HG02678 (cell line): ENCODE measurements at regions not wholly inside any gene's neighbourhood (a gene's known extent, or its start where the extent isn't known, plus 50 kb on each side); places are given as distances from the start of the nearest gene placed in this dataset.

ENCODE experiments used
- ATAC-seq: cut with Tn5 transposase; IDR thresholded peaks from one replicate; pipeline ENCODE4 v1.9.1; 2021; ENCODE audit warnings: mild to moderate bottlenecking, moderate library complexity; ENCODE audit not compliant: unreplicated experiment

GRCh38 chrX:45758738-45759397 lies 558.2 kb upstream of the DIPK2B start:
- ATAC-seq: peak; percentile 71

DNA sequence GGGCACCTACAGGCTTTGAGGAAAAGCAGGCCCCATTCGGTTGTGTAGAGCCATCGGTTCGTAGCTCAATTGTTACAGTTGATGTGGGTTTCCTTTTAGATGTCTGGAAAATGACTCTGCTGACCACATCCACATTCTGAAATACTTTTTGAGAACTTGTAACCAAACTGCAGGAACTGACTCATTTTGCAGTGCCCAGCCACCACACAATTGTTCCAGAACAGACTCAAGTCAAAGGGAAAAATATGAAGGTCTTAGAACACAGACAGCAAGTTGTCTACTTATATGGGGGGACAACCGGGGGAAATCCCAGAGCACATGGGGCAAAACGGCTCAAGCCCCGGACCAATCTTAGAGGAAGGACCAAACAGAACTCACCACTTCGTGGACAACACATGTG lies 557.6 kb upstream of the DIPK2B start:
- ATAC-seq: peak; percentile 36

DNA sequence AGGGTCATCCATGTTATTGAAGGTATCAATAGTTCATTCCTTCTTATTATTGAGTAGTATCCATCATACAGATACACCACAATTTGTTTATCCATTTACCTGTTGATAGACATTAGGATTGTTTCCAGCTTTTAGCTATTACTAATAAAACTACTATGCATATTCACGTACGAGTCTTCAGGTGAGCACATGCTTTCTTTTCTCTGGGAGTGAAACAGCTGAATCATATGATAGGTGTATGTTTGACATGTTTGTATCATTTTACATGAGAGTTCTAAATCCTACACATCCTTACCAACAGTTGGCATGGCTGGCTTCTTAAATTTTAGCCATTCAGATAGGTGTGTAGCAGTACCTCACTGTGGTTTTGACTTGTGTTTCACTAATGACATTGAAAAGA lies 556.6 kb upstream of the DIPK2B start:
- ATAC-seq: no peak

DNA sequence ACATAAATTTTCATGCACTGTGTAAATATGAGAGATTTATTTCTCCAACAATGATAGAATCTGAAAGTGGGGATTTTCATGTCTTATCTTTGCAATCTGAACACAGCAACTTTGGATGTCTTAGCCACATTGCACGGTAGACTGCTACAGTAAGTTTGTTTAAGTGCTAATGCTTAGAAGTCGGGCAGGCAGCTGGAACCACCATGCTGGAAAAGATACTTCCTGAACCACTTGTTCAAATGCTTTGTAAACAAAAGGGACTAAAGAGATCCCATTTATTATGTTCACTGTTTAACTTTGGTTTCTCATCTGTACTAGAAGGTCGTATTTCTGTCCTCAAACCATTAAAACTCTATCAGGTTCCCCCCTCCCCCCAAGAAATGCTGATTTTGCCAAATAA lies 555.9 kb upstream of the DIPK2B start:
- no peak for ATAC-seq

- no peak for ATAC-seq
Measured at GRCh38 chrX:45755703-45756102, 555.0 kb upstream of the DIPK2B start.

DNA sequence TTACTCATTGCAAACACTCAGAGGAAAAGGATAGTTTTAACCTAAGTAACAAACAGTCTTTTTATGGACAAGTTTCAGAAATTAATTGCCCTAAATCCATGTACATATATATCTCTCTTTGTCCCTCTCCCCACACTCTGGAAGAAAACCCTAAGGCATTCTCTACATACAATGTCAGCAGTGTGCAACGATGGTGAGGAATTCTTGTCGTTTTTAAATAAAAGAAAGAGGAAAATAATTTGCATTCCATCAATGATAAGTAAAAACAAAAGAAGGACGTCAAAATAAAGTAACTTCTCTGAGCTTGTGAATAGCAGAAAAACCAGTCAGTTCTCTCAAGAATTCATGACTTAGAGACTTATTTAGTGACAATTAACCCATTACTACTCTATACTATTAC lies 550.5 kb upstream of the DIPK2B start:
- no peak for ATAC-seq

DNA sequence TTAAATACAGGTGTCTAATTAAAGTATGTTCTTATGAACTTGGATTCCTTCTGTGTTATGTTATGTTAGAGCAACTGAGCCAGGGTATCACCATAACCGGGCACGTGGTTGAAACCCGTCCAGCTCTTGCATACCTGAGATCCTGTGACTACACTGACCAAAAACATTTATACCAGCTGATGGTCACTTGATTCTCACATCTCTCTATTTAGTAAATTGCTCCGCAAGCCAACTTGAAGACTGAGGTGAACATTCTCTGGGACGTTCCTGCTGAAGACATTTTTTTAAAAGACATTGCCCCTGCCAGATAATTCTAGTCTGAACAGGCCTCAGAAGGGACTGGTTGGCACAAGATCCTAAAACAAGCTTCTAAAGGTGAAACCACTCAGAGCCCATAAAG lies 550.0 kb upstream of the DIPK2B start:
- ATAC-seq: no peak

- no peak for ATAC-seq
Measured at GRCh38 chrX:45749375-45749774, 548.7 kb upstream of the DIPK2B start.

DNA sequence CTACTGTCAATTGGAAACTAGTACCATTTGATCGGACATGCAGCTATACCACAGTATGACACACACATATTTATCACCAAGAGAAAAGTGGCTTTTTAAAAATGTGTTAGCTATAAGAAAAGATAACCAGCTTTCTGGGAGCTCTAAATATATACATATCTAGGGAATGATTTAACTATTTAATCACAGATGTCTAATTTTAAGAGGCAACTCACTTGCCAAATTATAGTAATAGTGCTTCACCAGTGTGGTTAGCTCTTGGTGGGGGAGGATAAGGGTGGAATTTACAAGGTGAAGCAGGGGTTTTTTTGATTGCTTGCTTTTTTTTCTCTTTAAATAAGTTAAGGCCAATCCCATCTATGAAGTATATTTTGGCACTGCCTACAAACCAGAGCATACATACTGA lies 547.7 kb upstream of the DIPK2B start:
- ATAC-seq: no peak

DNA sequence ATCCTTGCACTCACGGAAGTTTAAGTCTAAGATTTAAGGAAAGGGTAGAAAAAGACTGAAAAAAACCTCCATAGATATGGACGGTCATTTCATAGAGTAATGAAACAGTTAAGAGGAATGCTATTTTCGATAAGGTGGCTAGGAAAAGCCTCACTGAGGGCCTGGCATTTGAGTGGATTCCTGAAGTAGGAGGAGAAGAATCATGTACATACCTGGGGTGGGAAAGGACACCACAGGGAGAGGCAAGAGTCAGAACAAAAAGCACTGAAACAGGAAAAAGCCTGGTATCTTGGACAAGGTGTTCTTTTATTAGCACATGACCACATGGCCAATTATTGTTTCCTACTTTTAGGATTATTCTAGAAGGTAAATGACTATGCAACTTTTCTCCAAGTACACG lies 547.2 kb upstream of the DIPK2B start:
- no peak for ATAC-seq

DNA sequence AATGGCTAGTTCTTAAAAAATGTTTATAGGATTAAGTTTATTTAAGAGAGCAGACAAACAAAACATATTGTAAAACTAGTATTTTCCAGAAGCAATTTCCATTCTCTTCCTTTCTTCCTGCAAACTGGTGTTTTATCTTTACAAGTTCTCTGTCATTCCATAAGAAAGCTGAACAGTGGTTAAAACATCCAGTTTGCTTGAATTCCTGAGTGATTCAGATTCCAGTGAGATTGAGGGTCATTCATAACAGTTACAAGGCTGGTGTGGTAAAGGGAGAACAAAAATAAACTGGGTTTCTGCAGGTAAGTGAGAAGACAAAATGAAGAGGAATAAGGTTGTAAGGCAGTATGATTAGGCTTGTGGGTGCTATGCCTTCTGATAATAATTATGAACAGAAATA lies 544.8 kb upstream of the DIPK2B start:
- no peak for ATAC-seq

GRCh38 chrX:45743906-45744625 lies 543.4 kb upstream of the DIPK2B start:
- no peak for ATAC-seq

- ATAC-seq: no peak
Measured at GRCh38 chrX:45743081-45743533, 542.4 kb upstream of the DIPK2B start.

DNA sequence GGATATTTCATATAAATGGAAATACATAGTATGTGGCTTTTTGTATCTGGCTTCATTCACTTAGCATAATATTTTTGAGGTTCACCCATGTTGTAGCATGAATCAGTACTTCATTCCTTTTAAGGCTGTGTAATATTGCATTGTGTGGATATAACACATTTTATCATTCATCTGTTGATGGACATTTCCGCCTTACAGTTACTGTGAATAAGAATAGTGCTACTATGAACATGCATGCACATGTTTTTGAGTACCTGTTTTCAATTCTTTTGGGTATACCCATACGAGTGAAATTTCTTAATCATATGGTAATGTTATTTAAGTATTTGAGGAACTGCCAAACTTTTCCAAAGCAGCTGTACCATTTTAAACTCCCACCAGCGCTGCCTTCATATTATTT lies 539.6 kb upstream of the DIPK2B start:
- ATAC-seq: no peak

GRCh38 chrX:45735571-45735970 lies 534.9 kb upstream of the DIPK2B start:
- no peak for ATAC-seq

DNA sequence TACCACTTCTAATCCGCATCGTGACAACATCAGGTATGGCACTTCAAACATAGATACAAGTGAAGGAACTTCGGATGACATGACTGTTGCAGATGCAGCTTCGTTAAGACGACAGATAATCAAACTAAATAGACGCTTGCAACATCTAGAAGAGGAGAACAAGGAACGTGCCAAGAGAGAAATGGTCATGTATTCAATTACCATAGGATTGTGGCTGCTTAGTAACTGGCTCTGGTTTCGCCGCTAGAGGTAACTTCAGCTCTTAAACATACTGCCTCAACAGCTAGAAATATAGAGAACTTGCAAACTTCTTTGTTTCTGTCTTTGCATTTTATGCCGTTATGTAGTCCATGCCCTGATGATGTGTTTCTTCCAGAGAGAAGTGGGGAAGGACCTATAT lies 530.8 kb upstream of the DIPK2B start:
- ATAC-seq: no peak

GRCh38 chrX:45727761-45728160 lies 527.1 kb upstream of the DIPK2B start:
- no peak for ATAC-seq

- ATAC-seq: no peak
Measured at GRCh38 chrX:45722471-45722870, 521.8 kb upstream of the DIPK2B start.

- ATAC-seq: no peak
Measured at GRCh38 chrX:45719751-45720501, 519.2 kb upstream of the DIPK2B start.

DNA sequence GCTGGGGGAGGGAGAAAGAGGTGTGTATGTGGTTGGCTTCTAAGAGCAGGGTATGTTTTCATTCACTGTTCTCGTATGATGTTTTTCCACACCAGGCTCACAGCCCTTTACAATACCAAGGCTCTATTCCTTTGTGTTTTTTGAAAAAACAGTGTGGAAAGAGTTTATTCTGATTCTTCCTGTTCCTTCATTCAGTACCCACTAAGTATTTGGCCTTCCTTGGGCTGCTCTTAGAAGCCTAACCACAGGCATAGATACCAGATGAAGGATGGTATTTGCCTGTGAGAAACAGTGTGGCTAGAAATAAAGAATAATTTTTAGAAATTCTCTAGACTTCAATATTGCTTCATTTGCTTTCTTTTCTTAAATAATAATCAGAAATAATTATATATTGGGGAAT lies 518.0 kb upstream of the DIPK2B start:
- ATAC-seq: no peak

- no peak for ATAC-seq
Measured at GRCh38 chrX:45716750-45717149, 516.1 kb upstream of the DIPK2B start.

- no peak for ATAC-seq
Measured at GRCh38 chrX:45715748-45716147, 515.1 kb upstream of the DIPK2B start.
